HG03159 (cell line): ENCODE measurements at regions not wholly inside any gene's neighbourhood (a gene's known extent, or its start where the extent isn't known, plus 50 kb on each side); places are given as distances from the start of the nearest gene placed in this dataset.
"Not testable (repeated sequence)": the region's sequence is repeated elsewhere in the genome, so short reads cannot be mapped to it uniquely, and the experiment has no call there.

Source experiments
- ATAC-seq: cut with Tn5 transposase; IDR thresholded peaks from one replicate; pipeline ENCODE4 v1.9.1; 2021; ENCODE audit warnings: mild to moderate bottlenecking, moderate library complexity; ENCODE audit not compliant: unreplicated experiment

DNA sequence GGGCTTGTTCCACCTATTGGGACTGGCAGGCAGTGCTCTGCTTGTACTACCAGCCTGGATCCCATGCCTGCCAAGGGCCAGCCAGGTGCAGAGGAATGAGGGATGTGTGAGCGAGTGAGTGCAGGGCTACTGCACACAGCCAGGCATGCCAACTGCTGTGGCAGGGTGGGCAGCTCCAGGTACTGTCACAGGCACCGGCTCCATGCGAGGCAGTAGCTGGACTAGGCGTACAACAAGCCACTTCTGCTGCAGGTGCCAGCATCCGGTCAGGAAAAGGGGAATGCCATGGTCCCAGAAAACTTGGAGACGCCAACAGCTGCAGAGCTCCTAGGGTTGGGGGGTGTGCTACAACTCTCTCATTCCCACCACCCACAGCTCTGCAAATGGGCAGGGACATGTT, 1356.7 kb downstream of the SI start:
- no peak for ATAC-seq

DNA sequence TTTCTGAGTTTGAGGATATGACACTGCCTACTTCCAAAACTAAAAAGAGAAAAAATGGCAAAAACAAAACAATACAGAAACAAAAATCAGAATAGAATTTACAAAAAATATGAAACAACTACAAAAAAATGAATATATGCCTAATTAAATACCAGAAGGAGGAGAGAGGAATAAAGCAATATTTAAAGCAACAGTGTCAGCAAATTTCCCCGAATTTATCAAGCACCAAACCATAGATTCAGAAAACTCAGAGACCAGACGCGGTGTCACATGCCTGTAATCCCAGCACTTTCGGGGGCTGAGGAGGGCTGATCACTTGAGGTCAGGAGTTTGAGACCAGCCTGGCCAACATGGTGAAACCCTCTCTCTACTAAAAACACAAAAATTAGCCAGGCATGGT, 1360.9 kb downstream of the SI start:
- ATAC-seq, result no peak

DNA sequence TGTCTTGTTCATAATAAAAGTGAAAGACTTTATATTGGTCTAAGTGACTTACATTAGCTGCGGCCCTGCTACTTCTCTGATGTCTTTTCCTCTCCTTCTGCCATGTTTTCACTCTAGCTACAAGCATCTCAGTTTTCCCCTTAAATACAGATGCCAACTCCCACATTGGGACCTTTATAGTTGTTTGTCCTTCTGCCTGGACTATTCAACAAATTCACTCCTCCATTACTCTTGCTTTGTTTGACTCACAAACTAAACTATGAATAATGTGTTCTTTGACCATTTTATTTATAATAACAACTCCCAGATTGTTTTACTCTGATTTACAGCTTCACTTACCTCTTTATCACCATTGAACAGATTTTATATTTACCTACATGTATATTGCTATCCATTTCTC, 1369.9 kb downstream of the SI start:
- no peak for ATAC-seq

DNA sequence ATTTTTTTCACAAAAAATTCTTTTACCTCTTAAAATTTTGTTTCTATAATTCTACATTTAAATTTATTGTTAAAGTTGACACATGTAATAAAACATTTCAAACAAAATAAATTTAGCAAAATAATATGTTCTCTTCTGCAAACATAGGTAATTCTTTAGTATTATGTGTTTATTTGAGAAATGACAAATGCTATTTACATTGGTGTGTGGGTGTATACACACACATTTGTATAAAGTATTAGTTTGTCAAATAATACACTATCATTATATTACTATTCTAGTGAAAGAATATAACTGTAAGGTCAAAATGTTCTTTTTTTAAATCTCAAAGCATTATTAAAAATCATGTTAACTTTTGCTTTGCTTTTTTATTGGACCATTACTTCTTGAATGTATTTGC, 1370.6 kb downstream of the SI start:
- ATAC-seq, result no peak

DNA sequence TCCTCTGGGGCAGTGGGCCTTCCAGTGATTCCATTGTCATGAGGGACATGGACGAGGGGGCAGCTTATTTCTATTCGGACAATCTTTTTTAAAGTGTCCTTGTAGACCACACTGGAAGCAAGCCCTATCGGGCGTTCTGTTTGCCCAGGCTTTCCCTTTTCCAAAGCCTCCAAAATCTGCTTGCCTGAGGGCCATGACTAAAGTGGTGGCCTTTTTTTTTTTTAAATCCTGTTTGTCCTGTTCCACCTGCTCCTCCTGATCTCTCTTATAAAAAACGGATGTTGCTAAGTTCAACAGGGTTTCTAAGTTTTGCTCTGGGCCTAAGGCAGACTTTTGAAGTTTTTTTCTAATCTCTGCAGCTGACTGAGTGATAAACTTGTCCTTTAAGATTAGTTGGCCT, 1380.1 kb downstream of the SI start:
- not testable (repeated sequence) for ATAC-seq

DNA sequence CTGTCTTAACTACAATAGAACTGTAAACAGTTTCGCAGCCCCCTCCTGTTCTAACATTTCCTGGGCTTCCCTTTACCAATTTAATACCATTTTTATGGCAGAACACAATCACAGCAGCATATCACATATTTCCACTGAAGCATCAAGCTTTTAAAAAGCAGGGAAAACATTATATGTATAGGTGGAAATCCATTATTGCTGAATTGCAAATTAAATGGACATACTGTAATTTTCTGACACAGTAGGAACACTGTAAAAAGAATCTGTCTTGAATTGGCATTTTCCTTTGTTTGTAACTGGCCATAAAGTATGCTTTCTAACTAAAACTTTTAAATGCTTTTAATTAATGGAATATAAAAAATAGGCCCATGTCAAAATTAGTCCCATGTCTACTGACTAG, 1385.8 kb downstream of the SI start:
- ATAC-seq, result no peak

DNA sequence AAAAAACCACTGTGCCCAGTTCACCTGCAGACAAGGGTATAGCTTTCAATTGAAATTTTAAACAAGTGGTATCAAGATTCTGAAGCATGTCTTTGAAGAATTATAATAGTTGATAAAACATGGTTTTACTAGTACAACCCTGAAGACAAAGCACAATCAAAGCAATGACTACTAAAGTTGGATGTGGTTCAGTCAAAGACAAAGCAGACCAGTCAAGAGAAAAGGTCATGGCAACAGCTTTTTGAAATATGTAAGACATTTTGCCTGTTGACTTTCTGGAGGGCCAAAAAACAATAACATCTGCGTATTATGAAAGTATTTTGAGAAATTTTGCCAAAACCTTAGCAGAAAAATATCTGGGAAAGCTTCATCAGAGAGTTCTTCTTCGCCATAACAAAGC, 1393.6 kb downstream of the SI start:
- ATAC-seq, result no peak

DNA sequence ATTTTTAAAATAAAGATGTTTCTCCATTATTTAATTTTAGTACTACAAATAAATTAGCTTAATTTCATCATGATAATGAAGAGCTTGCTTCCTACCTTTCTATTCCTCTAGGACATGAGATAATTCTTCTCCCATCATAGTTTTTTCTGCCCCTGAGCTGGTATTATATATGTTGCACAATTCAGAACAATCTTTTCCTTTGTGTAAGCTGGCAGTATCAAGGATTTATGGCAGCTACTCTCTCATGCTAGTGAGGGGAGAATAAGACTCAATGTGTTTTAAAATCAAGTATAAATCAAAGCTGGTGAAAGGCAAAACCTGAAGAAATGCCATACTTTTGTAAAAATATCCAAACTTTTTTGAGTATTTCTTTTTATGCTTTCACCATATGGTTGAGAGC, 1405.3 kb downstream of the SI start:
- ATAC-seq, result no peak

DNA sequence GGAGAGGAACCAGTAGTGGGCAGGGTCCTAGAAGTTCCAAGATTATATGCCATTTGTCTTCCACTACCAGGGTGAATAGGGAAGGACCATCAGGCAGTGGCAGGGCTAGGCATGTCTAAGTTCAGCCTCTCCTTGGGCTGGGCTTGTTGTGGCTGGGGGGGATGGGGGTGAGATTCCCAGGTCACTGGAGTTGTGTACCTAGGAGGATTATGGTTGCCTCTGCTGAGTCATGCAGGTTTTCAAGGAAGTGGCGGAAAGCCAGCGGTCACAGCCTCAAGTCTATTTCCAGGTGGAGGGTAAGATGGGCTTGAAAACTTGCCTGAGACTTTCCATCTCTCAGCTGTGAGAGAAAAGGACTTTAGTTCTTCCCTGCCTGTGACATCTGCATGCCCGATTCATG, 1407.1 kb downstream of the SI start:
- ATAC-seq, result no peak

DNA sequence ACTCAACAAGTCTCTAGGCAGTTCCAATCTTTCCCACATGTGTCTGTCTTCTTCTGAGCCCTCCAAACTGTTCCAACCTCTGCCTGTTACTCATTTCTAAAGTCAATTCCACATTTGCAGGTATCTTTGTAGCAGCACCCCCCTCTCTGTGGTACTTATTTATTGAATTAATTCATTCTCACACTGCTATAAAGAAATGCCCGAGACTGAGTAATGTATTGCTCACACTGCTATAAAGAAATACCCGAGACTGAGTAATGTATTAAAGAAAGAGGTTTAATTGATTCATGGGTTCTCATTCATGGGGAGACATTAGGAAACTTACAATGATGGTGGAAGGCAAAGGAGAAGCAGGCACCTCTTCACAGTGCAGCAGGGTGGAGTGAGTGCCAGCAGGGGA, 1413.8 kb downstream of the SI start:
- no peak for ATAC-seq

DNA sequence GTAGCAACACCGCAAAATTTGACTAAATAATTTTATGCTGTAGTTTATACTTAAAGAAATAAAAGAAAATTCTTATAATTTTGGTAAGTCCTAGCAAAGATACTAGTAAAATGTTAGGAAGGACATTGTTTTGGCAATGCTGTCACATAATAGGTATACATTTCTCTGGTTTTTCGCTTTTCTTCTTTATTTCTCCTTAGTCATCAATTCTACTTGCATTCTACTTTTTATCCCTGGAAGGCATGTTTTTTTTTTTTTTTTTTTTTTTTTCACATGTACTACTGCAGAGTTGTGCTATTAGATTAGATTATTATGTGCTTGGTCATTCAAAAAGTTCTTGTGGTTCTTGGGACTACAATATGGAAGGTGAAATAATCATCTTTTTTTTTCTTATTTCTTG, 1421.2 kb downstream of the SI start:
- no peak for ATAC-seq

DNA sequence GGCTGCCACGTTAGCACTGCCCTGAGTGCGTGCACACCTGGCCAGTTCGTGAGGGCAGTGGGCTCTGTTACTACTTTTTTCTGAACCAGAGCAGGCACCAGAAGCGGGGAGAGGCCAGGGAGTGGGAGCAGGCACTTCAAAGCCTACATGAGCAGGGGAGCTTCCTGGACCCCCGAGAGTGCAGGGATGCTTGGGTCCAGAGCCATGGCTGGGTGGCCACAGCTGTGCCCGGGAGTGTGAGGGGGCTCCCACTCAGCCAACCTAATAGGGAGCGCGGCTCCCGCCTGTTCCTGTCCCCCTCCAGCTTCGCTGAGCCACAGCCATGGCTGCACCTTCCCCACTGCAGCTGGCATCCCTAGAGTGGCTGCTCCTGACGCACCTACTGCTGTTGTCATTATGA, 1423.3 kb downstream of the SI start:
- no peak for ATAC-seq

DNA sequence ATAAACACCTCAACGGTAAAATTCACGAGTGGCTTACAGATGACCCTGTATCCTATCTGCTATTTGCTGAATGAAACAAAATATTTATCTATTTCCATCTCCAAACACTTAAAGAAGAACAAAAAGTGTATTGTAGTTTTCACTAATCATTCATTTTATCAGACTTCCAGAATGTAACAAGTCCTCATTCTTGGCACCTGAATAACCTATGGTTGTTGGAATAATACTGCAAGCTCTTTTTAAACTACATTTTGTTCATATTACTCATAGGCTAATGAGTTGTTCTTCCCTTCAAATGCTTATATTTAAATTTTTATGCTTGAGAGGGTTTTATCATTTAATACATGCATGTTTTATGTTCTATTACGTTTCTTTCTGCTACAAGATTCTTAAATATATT, 1434.1 kb downstream of the SI start:
- no peak for ATAC-seq

DNA sequence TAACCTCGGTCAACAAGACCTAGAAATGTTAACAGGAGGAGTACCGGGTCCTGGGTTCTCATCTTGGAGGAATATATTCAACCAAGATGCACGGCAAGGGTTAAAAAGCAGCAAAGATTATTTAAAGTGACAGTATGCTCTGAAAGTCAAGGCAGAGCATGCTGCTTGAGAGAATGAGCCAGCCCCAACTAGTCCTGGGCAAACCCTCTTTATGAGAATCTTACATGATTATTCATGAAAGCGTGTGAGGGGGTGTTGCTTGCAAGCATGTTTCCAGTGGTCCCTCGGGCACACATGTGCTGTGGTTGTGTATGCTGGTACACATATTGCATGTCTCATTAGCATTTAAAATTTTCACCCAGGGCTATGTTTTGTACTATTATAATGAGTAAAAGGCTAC, 1445.6 kb downstream of the SI start:
- no peak for ATAC-seq

DNA sequence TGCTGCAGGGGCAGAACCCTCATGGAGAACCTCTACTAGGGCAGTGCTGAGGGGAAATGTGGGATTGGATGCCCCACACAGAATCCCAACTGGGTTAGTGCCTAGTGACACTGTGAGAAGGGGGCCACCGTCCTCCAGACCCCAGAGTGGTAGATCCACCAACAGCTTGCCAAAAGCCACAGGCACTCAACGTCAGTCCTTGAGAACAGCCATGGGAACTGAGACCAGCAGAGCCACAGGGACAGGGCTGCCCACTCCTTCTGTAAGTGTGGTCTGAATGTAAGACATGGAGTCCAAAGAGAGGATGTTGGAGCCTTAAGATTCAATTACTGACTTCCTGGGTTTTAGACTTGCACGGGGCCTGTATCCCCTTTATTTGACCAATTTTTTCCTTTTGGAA, 1451.5 kb downstream of the SI start:
- ATAC-seq, result no peak

DNA sequence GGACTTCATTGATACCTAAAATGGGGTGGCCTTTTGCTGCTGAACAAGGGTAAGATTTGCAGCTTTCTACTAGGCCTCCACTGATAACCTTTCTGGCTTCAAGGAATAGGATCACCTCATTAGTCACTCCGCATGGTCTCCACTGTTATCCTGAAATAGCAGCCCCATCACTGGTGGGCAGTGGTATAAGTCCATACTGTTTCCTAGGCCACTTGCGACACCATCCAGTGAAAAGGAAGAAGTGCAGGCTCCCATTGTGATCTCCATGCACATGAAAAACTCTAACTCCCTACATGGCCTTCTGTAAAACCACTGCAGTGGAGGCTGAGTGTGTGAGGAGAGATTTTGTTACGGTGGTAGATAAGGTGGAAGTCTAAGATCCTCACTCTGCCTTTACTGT, 1455.9 kb downstream of the SI start:
- no peak for ATAC-seq

DNA sequence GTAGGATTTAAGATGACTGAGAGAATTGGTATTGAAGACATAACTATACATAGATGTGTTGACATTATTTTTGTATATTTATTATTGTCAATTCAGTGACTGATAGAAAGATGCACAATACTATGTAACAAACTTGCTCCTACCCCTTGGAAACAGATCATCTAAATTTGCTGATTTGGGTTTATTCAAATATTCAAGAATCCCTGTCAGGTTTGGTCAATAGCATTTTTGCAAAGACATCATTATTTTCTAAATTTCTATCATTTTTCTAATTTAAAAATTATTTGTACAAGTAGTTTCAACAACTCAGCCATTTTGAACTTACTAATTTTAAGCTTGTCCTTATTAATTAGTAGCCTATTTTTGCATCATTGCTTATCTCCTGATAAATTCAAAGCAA, 1463.4 kb downstream of the SI start:
- no peak for ATAC-seq

DNA sequence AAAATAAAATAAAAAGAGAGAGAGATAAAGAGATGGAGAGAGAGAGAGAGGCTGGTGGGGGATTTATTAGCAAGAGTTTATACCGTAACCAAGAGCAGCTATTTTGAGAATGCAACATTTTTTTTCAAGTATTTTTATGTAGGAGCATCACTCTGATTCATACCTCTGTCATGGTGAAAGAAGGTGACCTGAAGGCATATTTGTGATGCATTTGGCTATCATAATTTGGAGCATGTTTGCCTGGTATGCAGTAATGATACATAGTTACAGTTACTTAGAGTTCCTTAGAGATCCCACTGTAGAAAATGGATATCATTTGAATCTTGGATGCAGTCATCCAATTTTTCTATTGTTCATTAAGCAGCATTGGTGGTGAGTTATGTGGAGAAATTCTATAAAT, 1472.4 kb downstream of the SI start:
- ATAC-seq, result no peak

DNA sequence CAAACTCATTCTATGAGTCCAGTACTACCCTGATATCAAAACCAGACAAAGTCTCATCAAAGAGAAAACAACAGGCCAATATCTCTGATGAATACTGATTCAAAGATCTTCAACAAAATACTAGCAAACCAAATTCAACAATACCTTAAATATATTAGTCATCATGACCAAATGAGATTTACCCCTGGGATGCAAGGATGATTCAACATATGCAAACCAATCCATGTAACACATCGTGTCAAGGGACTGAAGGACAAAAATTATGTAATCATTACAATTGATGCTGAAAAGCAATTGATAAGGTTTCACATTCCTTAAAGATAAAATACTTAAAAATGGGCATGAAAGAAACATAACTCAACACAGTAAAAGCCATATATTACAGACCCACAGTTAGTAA, 1476.9 kb downstream of the SI start:
- ATAC-seq, result no peak

DNA sequence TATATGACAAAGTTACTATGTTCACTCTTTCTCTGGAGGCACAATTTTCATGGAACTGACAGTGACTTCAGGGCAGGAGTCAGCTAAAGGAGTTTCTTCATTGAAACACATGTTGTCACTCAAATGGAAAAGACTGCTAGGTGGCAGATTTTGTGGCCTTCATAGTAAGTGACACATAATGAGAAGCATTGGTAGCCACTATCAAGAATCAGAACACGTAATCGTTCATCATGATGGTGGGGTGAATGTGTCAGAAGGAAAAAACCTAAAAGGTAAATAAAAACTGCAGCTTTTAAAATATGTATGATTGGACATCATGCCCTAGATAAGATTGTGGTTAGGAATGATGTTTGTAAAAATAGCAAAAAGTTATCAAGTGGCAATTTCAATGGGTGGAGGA, 1491.0 kb downstream of the SI start:
- ATAC-seq, result no peak

DNA sequence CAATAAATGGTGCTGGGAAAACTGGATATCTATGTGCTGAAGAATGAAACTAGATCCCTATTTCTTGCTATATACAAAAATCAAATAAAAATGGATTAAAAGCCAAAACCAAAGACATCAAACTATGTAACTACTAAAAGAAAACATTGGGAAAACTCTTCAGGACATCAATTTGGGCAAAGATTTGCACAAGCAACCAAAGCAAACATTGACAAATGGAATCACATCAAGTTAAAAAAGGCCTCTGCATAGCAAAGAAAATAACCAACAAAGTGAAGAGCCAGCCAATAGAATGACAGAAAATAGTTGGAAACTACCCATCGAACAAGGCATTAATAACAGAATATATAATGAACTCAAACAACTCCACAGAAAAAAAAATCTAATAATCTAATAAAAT, 1495.3 kb downstream of the SI start:
- no peak for ATAC-seq

DNA sequence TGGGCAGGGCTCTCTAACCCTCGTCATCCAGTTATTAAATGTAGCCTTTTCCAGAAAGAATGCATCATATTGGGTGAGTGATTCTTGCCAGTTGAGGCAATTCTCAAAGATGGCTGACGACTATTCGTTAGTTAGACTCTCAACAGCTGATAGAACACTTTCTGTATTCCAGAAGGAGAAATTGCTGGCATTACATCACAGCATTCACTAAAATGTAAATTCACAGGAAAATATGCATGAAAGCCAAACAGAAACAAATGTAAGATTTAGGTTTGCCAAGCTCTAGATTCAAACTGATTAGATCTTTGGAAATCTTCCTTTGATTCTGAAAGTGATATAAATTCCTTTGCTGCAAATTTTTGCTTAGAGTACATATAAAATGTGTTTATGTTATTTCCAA, 1501.0 kb downstream of the SI start:
- no peak for ATAC-seq

DNA sequence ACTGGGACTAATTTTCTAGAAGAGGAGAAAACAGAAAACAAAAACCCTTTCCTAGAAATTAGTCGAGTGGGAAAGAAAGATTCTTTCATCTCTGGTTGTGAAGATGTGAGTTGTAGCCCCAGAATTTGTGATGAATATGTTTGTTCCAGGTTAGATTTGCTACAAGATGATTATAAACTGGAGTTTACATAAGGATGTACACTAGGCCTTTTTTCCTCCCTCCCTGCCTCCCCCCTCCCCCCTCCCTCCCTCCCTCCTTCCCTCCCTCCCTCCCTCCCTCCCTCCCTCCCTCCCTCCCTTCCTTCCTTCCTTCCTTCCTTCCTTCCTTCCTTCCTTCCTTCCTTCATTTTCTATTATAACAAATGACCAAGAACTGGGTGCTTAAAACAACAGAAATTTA, 1502.0 kb downstream of the SI start:
- no peak for ATAC-seq

DNA sequence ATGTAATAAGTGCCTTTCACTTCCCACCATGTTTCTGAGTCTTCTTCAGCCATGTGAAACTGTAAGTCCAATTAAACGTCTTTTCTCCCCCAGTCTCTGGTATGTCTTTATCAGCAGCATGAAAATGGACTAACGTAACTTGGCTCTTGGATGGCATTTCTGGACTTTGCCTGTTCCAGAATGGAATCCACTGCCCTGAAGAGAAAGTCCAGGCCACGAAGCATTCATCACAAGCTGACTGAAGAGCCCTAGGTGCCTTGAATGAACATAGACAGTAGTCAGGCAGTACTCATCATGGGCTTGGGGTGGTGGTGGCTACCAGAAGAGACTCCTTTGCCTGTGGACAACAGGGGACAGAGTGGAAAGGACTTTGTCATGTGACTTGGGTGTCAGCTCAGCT, 1505.0 kb downstream of the SI start:
- ATAC-seq, result no peak
